Left renal cortex interstitium (tissue), 4 donors: ENCODE measurements at regions not wholly inside any gene's neighbourhood (a gene's known extent, or its start where the extent isn't known, plus 50 kb on each side); places are given as distances from the start of the nearest gene placed in this dataset.

Experiments
- DNase-seq, 4 donors: peaks; one replicate each; pipeline ENCODE4 v3.0.0-alpha.2; 2013; ENCODE audit warnings: low read depth in 4 of 4, low spot score in 2 of 4, missing footprints in 1 of 4

GRCh38 chr3:132837615-132838014 is 115.4 kb upstream of the NPHP3 start:
- no peak for DNase-seq

- DNase-seq, result no peak
These were observed 112.1 kb upstream of the NPHP3 start for GRCh38 chr3:132834356-132834755.

GRCh38 chr3:132829101-132829500 is 106.9 kb upstream of the NPHP3 start:
- DNase-seq, result no peak

GRCh38 chr3:132822837-132823236 is 100.6 kb upstream of the NPHP3 start:
- DNase-seq, result no peak

GRCh38 chr3:132822266-132822665 is 100.1 kb upstream of the NPHP3 start:
- no peak for DNase-seq

- no peak for DNase-seq
These were observed 99.1 kb upstream of the NPHP3 start for GRCh38 chr3:132821314-132821713.

GRCh38 chr3:132818251-132818650 is 96.0 kb upstream of the NPHP3 start:
- DNase-seq, result no peak

GRCh38 chr3:132817646-132818177 is 95.5 kb upstream of the NPHP3 start:
- DNase-seq, result no peak

GRCh38 chr3:132805071-132805470 is 82.9 kb upstream of the NPHP3 start:
- DNase-seq, result no peak

- DNase-seq, result no peak
These were observed 82.3 kb upstream of the NPHP3 start for GRCh38 chr3:132804498-132804897.

- no peak for DNase-seq
These were observed 81.7 kb upstream of the NPHP3 start for GRCh38 chr3:132803889-132804288.

GRCh38 chr3:132800958-132801357 is 78.7 kb upstream of the NPHP3 start:
- DNase-seq, result no peak

GRCh38 chr3:132790806-132791205 is 68.6 kb upstream of the NPHP3 start:
- DNase-seq, result no peak

- DNase-seq, result no peak
These were observed 67.8 kb upstream of the NPHP3 start for GRCh38 chr3:132789959-132790358.

GRCh38 chr3:132788301-132788671 is 66.1 kb upstream of the NPHP3 start:
- DNase-seq, result no peak

GRCh38 chr3:132787616-132788300 is 65.5 kb upstream of the NPHP3 start:
- no peak for DNase-seq

GRCh38 chr3:132786890-132787289 is 64.7 kb upstream of the NPHP3 start:
- DNase-seq, result no peak

GRCh38 chr3:132785292-132785691 is 63.1 kb upstream of the NPHP3 start:
- no peak for DNase-seq

GRCh38 chr3:132784502-132785025 is 62.4 kb upstream of the NPHP3 start:
- DNase-seq, result no peak

- DNase-seq, result no peak
These were observed 60.9 kb upstream of the NPHP3 start for GRCh38 chr3:132783152-132783551.

- no peak for DNase-seq
These were observed 59.7 kb upstream of the NPHP3 start for GRCh38 chr3:132781922-132782321.

- DNase-seq, result no peak
These were observed 55.0 kb upstream of the NPHP3 start for GRCh38 chr3:132777171-132777570.
